PC-9 (cell line): ENCODE measurements at regions not wholly inside any gene's neighbourhood (a gene's known extent, or its start where the extent isn't known, plus 50 kb on each side); places are given as distances from the start of the nearest gene placed in this dataset.

Experiments
- BruUV-seq: library from RNA; stranded (reverse); fragments of 400-500 nt; replicated peaks from 2 replicates; lab custom pipeline; 2021; lab: Mats Ljungman, UMichigan
- CTCF ChIA-PET: fragments of 300-600 bp; sonication (Branson Sonifier 250); formaldehyde crosslinking; loops from one replicate; lab custom pipeline; 2022; ENCODE audit warnings: antibody characterized with exemption; lab: Charles Lee
- POLR2A ChIA-PET: fragments of 300-600 bp; sonication (Branson Sonifier 250); formaldehyde crosslinking; loops from one replicate; lab custom pipeline; 2022; ENCODE audit warnings: antibody characterized with exemption; ENCODE audit not compliant: unreplicated experiment; lab: Charles Lee
- DNase-seq, 2 experiments: peaks; one replicate each; pipeline versions ENCODE4 v3.0.0 to v3.0.0-alpha.2; 2015 to 2022; ENCODE audit warnings: mixed read lengths in 1 of 2
- H2AFZ ChIP-seq: fragments of 200-600 bp; sonication (generic); 2 replicates; pipeline ENCODE4 v1.8.1; 2017; ENCODE audit warnings: antibody characterized with exemption
- H3F3A ChIP-seq: fragments of 200-600 bp; sonication (generic); 2 replicates; pipeline ENCODE4 v1.8.1; 2017; ENCODE audit warnings: antibody characterized with exemption, mild to moderate bottlenecking, low read depth; ENCODE audit not compliant: insufficient read depth
- H3K27ac ChIP-seq: fragments of 200-600 bp; sonication (generic); 2 replicates; pipeline ENCODE4 v1.6.1; 2016; ENCODE audit warnings: mixed run types
- H3K27me3 ChIP-seq: fragments of 200-600 bp; sonication (generic); 2 replicates; pipeline ENCODE4 v1.6.1; 2016; ENCODE audit warnings: low read depth, mixed run types; ENCODE audit not compliant: insufficient read depth
- H3K36me3 ChIP-seq: fragments of 200-600 bp; sonication (generic); 2 replicates; pipeline ENCODE4 v1.6.1; 2016; ENCODE audit warnings: low read depth, mixed run types
- H3K4me1 ChIP-seq: fragments of 200-600 bp; sonication (generic); replicated peaks from 2 replicates; pipeline ENCODE4 v1.6.1; 2016; ENCODE audit warnings: mixed run types; ENCODE audit not compliant: insufficient read depth
- H3K4me2 ChIP-seq: fragments of 200-600 bp; sonication (generic); 2 replicates; pipeline ENCODE4 v1.6.1; 2017; ENCODE audit warnings: mixed run types
- H3K4me3 ChIP-seq: fragments of 200-600 bp; sonication (generic); 2 replicates; pipeline ENCODE4 v1.6.1; 2016; ENCODE audit warnings: mixed run types
- H3K79me2 ChIP-seq: fragments of 200-600 bp; sonication (generic); 2 replicates; pipeline ENCODE4 v1.6.1; 2017; ENCODE audit warnings: low read depth, mixed run types
- H3K9me2 ChIP-seq: fragments of 200-600 bp; sonication (generic); 2 replicates; pipeline ENCODE4 v1.8.1; 2017; ENCODE audit warnings: mild to moderate bottlenecking; ENCODE audit not compliant: insufficient read depth
- H3K9me3 ChIP-seq: fragments of 200-600 bp; sonication (generic); 2 replicates; pipeline ENCODE4 v1.8.1; 2016; ENCODE audit warnings: low read depth; ENCODE audit not compliant: insufficient read depth
- H4K20me1 ChIP-seq: fragments of 200-600 bp; sonication (generic); 2 replicates; pipeline ENCODE4 v1.8.1; 2017; ENCODE audit not compliant: insufficient read depth
- CTCF ChIP-seq: fragments of 200-600 bp; sonication (generic); conservative IDR thresholded peaks from 2 replicates; pipeline ENCODE4 v1.6.1; 2017; ENCODE audit warnings: mixed run types, antibody characterized with exemption, mild to moderate bottlenecking, moderate library complexity
- EZH2 ChIP-seq: fragments of 200-600 bp; sonication (generic); IDR thresholded peaks from 2 replicates; pipeline ENCODE4 v1.8.0; 2017; ENCODE audit warnings: antibody characterized with exemption, low read depth
- intact Hi-C: fragments of 100-400 bp; cut with micrococcal nuclease; formaldehyde crosslinking; loops from one replicate; pipeline ENCODE4 v1.10.0; 2022; ENCODE audit not compliant: unreplicated experiment

GRCh38 chr18:41681138-41681880 is 273.7 kb upstream of the PIK3C3 start:
- Histone ChIP-seq H3K27me3 (no peaks in the 10 kb centered on the region), H3K4me3 (no peak overlapping the region), H2AFZ (no peak overlapping the region), H3K27ac (no peak overlapping the region), H3K9me3 (no peaks in the 10 kb centered on the region), H3K79me2 (no peaks in the 10 kb centered on the region), H3K9me2 (no peaks in the 10 kb centered on the region), H4K20me1 (no peaks in the 10 kb centered on the region), H3F3A (no peaks in the 10 kb centered on the region), H3K4me2 (no peak overlapping the region), H3K36me3 (no peaks in the 10 kb centered on the region), H3K4me1 (no peaks in the 10 kb centered on the region)
- ChIA-PET CTCF (no interaction called here), POLR2A (no interaction called here)
- no peak for DNase-seq
- no TSS peak for BruUV-seq
- intact Hi-C loops: no loop called here
- no peak for TF ChIP-seq CTCF
- no peak for TF ChIP-seq EZH2

GRCh38 chr18:41674506-41674905 is 280.5 kb upstream of the PIK3C3 start:
- Histone ChIP-seq H3K9me2 (no peaks in the 10 kb centered on the region), H3F3A (no peaks in the 10 kb centered on the region), H3K9me3 (no peaks in the 10 kb centered on the region), H3K79me2 (no peaks in the 10 kb centered on the region), H3K27ac (no peak overlapping the region), H3K4me2 (no peak overlapping the region), H3K4me1 (no peaks in the 10 kb centered on the region), H3K4me3 (no peak overlapping the region), H3K36me3 (no peaks in the 10 kb centered on the region), H4K20me1 (no peaks in the 10 kb centered on the region), H2AFZ (no peak overlapping the region), H3K27me3 (no peaks in the 10 kb centered on the region)
- POLR2A ChIA-PET: no interaction called here
- BruUV-seq: no TSS peak
- DNase-seq: no peak
- TF ChIP-seq EZH2 (no peak), CTCF (no peak)
- CTCF ChIA-PET: no interaction called here
- intact Hi-C loops: no loop called here

GRCh38 chr18:41666231-41666630 is 288.8 kb upstream of the PIK3C3 start:
- no peak overlapping the region for H3K4me3 ChIP-seq
- H3K4me2 ChIP-seq: no peak overlapping the region
- H3K9me2 ChIP-seq: no peaks in the 10 kb centered on the region
- no peaks in the 10 kb centered on the region for H3K9me3 ChIP-seq
- no peak for DNase-seq
- TF ChIP-seq CTCF: no peak
- TF ChIP-seq EZH2: no peak
- H2AFZ ChIP-seq: no peak overlapping the region
- H3K79me2 ChIP-seq: no peaks in the 10 kb centered on the region
- H3K4me1 ChIP-seq: no peaks in the 10 kb centered on the region
- CTCF ChIA-PET: no interaction called here
- H3K36me3 ChIP-seq: no peaks in the 10 kb centered on the region
- no peak overlapping the region for H3K27ac ChIP-seq
- BruUV-seq: no TSS peak
- intact Hi-C loops: no loop called here
- H3F3A ChIP-seq: no peaks in the 10 kb centered on the region
- H3K27me3 ChIP-seq: no peaks in the 10 kb centered on the region
- no peaks in the 10 kb centered on the region for H4K20me1 ChIP-seq
- POLR2A ChIA-PET: no interaction called here
